ENCODE measurements at regions not wholly inside any gene's neighbourhood (a gene's known extent, or its start where the extent isn't known, plus 50 kb on each side); places are given as distances from the start of the nearest gene placed in this dataset.

GRCh38 chr9:107635803-107636174 lies 146.2 kb upstream of the KLF4 start:
- no peak for DNase-seq (ENCODE audit: low read depth in 4 of 4, low spot score in 3 of 4)

- no peak for DNase-seq (ENCODE audit: low read depth in 4 of 4, low spot score in 3 of 4)
Observed at GRCh38 chr9:107635101-107635802, 145.7 kb upstream of the KLF4 start.

GRCh38 chr9:107633406-107633805 lies 143.8 kb upstream of the KLF4 start:
- no peak for DNase-seq (ENCODE audit: low read depth in 4 of 4, low spot score in 3 of 4)

- DNase-seq (ENCODE audit: low read depth in 4 of 4, low spot score in 3 of 4): no peak
Observed at GRCh38 chr9:107632661-107633060, 143.1 kb upstream of the KLF4 start.

- DNase-seq (ENCODE audit: low read depth in 4 of 4, low spot score in 3 of 4): no peak
Observed at GRCh38 chr9:107632216-107632615, 142.6 kb upstream of the KLF4 start.

- peak in 1 of 4 donors; percentile 62 for DNase-seq (ENCODE audit: low read depth in 4 of 4, low spot score in 3 of 4)
Observed at GRCh38 chr9:107631788-107632187, 142.2 kb upstream of the KLF4 start.

- DNase-seq (ENCODE audit: low read depth in 4 of 4, low spot score in 3 of 4): no peak
Observed at GRCh38 chr9:107630156-107630555, 140.6 kb upstream of the KLF4 start.

- no peak for DNase-seq (ENCODE audit: low read depth in 4 of 4, low spot score in 3 of 4)
Observed at GRCh38 chr9:107628444-107628843, 138.9 kb upstream of the KLF4 start.

- DNase-seq (ENCODE audit: low read depth in 4 of 4, low spot score in 3 of 4): no peak
Observed at GRCh38 chr9:107627781-107628180, 138.2 kb upstream of the KLF4 start.

- DNase-seq (ENCODE audit: low read depth in 4 of 4, low spot score in 3 of 4): no peak
Observed at GRCh38 chr9:107626118-107626517, 136.5 kb upstream of the KLF4 start.

- DNase-seq (ENCODE audit: low read depth in 4 of 4, low spot score in 3 of 4): no peak
Observed at GRCh38 chr9:107625383-107625984, 135.9 kb upstream of the KLF4 start.

GRCh38 chr9:107624234-107624948 lies 134.8 kb upstream of the KLF4 start:
- no peak for DNase-seq (ENCODE audit: low read depth in 4 of 4, low spot score in 3 of 4)

- DNase-seq (ENCODE audit: low read depth in 4 of 4, low spot score in 3 of 4): no peak
Observed at GRCh38 chr9:107621436-107621835, 131.9 kb upstream of the KLF4 start.

GRCh38 chr9:107620801-107621200 lies 131.2 kb upstream of the KLF4 start:
- DNase-seq (ENCODE audit: low read depth in 4 of 4, low spot score in 3 of 4): no peak

- DNase-seq (ENCODE audit: low read depth in 4 of 4, low spot score in 3 of 4): no peak
Observed at GRCh38 chr9:107620236-107620635, 130.7 kb upstream of the KLF4 start.

- DNase-seq (ENCODE audit: low read depth in 4 of 4, low spot score in 3 of 4): no peak
Observed at GRCh38 chr9:107615321-107615720, 125.8 kb upstream of the KLF4 start.

- no peak for DNase-seq (ENCODE audit: low read depth in 4 of 4, low spot score in 3 of 4)
Observed at GRCh38 chr9:107614765-107615164, 125.2 kb upstream of the KLF4 start.

GRCh38 chr9:107613321-107613720 lies 123.8 kb upstream of the KLF4 start:
- DNase-seq (ENCODE audit: low read depth in 4 of 4, low spot score in 3 of 4): no peak

- DNase-seq (ENCODE audit: low read depth in 4 of 4, low spot score in 3 of 4): no peak
Observed at GRCh38 chr9:107612136-107612535, 122.6 kb upstream of the KLF4 start.

- no peak for DNase-seq (ENCODE audit: low read depth in 4 of 4, low spot score in 3 of 4)
Observed at GRCh38 chr9:107609547-107609946, 120.0 kb upstream of the KLF4 start.

GRCh38 chr9:107606149-107606790 lies 116.7 kb upstream of the KLF4 start:
- no peak for DNase-seq (ENCODE audit: low read depth in 4 of 4, low spot score in 3 of 4)

GRCh38 chr9:107605041-107605440 lies 115.5 kb upstream of the KLF4 start:
- DNase-seq (ENCODE audit: low read depth in 4 of 4, low spot score in 3 of 4): no peak

All from left renal pelvis (tissue), 4 donors.